GM21526 (cell line): ENCODE measurements at regions not wholly inside any gene's neighbourhood (a gene's known extent, or its start where the extent isn't known, plus 50 kb on each side); places are given as distances from the start of the nearest gene placed in this dataset.

Experiments used
- ATAC-seq: cut with Tn5 transposase; IDR thresholded peaks from one replicate; pipeline ENCODE4 v1.9.1; 2021; ENCODE audit warnings: moderate library complexity; ENCODE audit not compliant: unreplicated experiment, low FRiP score

DNA sequence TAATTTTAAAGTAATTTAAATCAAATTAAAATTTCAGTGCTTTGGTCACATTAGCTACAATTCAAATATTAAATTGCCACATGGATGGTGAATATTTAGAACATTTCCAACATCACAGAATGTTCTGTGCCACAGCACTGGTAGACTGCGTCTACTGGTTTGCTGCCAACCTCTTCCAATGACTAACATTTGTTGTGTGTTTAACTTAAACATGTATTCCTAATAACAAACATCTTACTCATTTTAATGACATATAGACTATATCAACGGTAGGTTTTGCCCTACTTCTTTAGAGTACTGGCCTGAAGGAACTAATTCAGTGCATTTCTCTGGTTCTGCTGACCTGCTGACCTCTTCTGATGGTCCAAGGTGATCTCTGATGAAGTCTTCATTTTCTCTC, 157.6 kb downstream of the DCK start:
- no peak for ATAC-seq

DNA sequence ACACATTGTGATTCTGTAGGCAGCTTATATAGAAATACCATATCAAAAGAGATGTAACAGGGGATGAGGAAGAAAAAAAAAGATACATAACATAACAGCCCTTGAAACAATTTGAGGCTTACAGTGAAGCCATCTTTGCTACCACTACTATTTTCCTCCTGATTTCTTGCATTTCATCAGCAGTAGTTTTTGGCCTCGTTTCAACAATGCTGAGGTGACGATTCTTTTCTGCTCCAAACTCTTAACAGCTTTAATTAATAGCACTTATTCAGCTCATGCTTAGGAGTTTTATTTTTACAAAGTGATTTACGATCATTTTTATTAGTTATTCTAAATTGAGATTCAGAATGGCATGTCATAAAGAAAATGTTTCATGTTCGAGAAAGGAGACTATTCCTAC, 163.2 kb downstream of the DCK start:
- ATAC-seq: no peak

DNA sequence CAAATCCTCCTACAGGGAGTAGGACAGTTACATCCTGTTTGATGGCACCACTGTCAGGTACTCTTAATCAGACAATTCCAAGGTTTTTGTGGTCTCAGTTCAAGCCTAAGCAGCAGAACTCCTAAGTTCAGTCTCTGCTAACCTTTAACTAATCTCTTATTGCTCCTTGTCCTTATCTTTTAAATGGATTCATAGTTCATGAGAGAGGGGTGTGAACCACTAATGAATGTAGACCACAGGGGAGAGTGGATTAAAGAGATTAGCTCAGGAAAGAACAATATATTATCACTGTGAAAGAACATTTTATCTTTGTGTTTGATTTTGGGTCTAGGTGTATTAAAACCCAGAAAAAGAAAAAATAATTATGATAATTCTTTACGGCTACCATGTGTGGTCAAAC, 168.9 kb downstream of the DCK start:
- ATAC-seq: no peak

DNA sequence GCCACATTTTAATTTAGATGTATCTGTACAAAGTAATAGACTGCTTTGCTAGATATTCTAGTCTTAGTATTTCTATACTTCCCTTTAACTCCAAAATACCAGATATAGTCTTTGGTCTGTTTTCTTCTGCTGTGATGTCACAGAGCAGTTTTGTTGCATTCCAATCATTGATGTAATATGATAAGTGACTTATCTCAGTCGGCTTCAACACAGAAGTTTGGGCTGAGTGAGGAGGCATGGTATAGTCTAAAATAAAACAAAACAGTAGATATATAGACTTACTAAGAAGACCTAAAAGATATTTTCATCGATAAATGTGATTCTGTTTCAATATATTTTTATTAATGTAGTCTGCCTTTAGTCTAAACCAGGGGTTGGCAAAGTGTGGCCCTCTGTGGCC, 169.9 kb downstream of the DCK start:
- ATAC-seq: no peak

DNA sequence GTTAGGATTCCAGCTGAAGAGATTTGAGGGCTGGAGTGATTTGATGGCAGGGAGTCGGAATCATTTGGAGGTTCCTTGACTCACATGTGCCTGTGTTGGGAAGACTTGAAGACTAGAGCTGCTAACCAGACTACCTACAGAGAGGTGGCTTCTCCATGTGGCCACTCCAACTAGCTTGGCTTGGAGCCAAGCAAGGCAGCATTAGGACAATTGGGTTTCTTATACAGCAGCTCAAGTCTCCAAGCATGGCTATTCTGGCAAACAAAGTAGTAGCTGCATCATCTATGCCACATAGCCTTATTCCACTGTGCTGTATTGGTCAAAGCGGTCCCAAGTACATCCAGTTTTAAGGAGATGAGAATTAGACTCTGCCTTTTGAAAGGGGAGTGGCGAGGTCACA, 171.7 kb upstream of the SLC4A4 start:
- ATAC-seq: no peak

DNA sequence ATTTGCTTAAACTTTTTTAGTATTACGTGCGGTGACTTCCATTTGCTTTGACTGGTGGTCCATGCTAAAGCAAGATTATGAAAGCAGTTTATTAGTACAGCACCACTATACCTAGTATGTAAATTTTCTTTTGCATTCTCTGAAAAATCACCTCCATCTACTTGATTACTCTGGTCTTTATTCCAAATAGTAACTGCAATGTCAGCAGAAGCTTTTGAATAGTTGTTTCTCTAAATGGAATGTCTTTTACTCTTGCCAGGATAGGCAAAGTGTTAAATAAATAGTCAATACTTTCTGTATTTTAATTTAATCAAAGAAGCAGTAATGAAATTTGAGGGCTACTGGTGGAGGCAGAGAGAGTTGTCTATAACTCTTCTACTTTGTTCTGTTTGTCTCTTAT, 167.2 kb upstream of the SLC4A4 start:
- ATAC-seq: no peak

DNA sequence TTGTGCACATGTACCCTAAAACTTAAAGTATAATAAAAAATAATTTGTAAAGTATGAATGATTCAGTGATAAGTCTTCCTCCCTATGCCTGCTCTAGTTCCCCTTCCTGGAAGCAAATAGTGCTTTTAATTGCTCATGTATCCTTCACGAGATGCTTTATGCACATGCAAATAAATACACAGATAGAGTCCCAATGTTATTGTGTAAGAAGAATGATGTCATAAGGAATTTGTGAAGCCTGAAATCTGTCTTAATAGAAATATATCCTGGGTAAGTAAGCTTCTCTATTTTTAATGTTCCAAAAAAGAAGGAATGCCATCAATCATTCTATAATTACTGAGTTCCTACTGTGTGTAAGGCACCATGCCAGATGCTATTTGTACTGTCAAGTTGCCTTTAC, 157.5 kb upstream of the SLC4A4 start:
- no peak for ATAC-seq

DNA sequence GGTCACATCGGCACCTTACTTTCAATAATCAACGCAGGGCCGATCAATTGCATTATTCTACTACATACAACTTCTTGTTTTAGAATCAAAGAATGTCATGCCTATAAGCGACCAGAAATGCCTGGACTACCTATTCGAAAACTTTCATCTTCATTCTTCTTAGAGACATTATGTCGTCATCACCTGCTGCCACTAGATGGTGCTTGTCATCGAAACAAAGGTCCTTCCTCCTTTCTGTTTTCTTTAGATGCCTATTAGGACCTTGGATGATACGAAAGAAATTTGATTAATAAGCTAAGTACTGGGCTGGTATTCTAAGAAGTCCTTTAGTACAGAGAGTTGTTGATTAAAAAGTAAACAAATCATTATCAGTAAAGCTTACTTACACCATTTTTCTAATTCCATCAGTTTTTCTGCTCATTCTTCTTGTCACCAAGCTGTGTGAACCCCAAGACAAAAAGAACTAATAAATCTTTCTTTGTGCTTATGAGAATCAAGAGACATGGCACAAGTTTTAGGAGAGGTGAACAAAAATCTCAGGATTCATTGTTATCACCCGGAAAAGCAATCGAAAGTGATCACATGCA, 154.5 kb upstream of the SLC4A4 start:
- peak; percentile 83 for ATAC-seq

DNA sequence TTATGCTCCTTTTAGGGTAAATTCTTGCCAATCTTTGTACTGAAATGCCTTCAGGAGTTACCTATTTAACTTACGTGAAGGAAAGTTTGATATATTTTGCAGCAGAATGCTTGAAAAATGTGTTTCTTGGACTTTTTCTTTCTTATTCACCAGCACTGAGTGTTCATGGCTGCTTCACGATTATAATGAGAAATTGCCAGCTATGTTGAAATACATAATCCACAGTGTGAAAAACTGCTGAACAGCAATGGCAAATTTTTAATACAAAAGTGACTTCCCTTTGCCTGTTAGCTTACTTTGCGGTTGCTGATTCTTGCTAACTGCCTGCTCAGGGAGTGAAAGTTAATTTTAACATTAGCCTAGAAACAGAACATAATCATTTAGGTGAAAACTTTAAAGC, 153.8 kb upstream of the SLC4A4 start:
- ATAC-seq: no peak

DNA sequence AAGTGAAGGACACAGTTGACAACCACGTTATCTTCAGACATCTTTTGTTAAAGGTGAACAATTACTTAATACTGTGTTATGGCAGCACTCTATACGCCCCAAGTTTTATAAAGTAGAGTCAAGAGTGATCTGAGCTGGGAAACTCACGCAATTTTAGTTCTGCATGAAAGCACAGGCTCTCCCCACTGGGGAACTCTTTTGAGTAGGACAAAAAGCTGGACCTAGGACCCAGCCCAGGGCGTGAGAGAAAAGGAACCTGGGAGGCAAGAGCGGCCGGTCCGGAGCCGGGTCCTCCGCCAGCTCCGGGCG, 152.6 kb upstream of the SLC4A4 start:
- no peak for ATAC-seq

DNA sequence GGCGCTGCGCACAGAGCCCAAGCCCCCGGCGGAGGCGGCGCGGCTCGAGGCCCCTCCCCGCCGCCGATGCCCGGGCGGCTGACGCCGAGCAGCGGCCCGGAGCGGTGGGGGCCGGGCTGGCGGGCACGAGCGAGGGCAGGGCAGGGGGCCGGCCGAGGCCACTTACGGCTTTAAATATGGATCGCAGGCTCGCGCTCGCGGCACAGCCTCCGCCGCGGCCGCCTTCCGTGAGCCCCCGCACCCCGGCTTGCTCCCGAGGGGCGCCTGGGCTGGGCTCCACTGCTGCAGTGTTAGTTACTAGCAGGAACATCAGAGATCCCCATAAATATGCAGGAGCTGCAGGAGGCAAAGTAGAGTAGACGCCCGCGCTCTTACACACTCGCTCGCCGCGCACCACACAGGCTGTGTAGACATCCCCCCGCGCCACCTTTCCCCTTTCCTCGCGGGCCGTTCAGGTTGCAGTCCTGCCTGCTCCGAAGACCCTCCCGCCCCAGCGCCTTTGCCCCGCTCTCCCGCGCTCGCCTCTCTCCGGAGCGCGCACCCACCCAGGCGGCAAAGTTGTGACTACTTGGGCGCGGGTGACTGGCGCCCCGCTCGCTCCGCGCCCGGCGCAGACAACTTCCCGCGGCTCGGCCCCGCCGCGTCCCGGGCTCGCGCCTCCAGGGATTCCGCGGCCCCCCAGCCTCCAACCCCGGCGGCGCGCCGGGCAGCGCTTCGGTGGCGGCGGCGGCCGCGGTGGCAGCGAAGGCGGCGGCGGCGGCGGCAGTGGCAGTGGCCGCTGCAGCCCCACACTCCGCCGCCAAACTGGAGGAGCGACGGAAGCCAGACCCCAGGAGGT, 152.0 kb upstream of the SLC4A4 start:
- ATAC-seq: no peak

DNA sequence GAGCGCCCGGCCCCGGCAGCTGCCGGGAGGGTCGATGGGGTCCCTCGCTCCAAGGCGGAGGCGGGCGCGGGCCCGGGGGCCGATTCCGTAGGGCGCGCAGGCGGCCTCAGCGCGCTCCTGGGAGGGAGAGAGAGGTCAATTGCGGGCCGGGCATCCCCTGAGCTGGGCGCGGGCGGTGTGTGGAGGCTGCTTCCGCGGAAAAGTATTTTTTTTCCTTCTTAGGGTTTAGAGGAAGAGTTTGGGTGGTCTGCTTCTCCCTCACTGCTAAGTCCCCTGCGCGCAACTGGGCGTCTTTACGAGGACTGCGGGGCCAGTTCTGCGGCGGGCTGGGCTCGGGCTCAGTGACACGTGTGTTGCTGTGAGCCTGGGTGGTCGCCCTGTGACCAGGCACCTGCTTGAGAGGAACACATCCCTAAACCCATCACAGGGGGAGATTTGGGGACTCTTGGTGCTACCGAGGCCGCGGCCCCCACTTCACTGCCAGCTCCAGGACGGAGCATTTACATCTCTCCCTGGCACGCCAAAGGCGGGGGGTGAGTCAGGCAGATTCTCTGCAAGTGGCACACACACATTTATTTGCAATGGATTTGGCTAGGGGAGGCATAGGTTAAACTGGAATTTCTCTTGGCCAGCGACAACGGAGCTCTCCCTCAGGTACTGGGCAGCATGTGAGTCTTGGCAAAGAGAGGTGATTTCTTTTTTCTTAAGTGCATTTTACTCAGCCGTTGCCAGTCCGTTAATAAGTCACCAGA, 151.2 kb upstream of the SLC4A4 start:
- no peak for ATAC-seq

DNA sequence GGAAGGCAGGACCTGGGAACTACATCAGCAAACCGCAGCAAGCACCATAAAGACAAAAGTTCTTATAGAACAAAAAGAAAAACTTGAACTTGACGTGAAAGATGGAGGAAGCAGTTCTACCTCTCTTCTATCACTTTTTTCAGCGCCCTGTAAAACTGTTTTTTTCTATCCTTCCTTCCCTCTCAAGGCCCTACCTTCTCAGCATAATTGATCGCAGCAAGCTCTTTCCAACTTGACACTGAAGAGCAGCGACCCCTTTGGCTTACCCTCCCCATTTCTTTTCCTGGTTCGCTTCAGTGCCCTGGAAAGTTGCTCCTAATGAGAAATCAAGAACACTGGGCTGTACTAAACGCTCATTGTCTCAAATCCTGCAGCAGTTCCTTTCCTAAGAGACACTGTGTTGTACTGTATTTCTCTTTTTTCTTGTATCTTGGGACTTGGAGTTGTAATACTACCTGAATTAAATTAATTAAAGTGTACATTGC, 150.6 kb upstream of the SLC4A4 start:
- no peak for ATAC-seq

DNA sequence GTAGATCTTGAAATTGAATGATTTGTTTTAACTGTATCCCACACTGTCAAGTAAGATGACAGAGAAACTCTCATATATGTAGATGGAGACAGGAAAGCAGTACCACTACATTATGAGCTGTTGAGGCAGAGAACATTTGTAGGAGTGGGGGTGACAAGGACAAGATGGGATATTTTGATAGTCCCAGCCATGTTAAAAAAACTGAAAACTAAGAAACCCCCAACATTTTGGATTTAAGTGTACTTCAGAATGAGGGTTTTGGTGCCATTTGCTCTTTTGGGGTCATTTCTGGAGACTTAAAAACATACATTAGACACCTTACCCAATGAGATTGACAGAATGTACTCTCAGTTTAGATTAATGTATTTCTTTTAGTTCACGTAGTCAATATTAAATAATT, 149.9 kb upstream of the SLC4A4 start:
- no peak for ATAC-seq

DNA sequence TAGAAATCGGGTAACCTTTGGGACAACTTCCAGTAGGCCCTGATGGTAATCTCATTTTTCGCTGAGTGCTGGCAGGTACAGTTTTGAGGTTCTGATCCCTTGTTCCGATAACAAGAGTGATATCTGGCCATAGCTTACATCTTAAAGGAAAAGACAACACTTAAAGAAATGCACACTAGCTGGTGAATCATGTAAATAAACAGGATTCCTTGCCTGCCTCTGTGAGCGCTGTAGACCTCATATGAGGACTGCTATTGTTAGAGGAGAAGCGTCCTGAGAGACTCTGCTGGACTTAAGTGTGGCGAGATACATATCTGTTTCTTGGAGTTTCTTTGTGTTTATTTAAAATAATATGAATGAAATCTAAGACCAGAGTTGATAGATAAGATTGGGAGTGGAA, 149.3 kb upstream of the SLC4A4 start:
- no peak for ATAC-seq

DNA sequence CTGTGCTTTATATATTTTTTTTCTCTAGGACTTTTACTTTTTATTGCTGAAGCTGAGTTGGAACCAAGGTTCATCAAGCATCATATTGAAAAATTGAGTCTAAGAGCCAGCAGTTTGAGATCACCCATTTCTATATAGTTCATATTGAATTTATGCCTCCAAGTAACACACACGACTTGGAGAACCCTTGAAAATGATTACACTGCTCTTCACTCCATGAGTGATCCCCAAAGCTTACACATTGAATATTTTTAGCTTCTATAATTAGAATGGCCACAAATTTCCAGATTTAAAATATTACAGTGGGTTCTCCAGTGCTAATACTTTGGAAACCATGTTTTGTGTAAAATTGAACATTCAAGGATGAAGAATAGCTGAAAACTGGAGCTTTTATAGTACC, 144.4 kb upstream of the SLC4A4 start:
- no peak for ATAC-seq

DNA sequence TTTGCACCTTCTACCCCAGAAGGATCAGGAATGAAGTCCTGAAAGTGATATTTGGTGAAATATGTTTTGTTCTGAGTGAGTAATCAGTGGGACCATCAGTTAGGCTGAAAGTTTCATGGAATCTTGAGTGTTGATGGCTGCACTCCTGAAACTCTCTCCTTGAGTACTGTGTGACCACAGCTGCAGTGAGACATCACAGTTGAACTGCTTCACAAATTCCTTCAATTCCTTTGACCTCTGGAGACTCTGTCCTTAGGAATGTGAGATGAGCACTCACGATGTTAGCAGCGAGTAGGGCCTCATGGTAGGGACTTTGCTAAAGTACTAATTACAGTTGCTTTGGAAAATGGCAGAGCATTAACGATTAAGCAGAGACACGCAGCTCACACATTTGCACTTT, 142.9 kb upstream of the SLC4A4 start:
- no peak for ATAC-seq

DNA sequence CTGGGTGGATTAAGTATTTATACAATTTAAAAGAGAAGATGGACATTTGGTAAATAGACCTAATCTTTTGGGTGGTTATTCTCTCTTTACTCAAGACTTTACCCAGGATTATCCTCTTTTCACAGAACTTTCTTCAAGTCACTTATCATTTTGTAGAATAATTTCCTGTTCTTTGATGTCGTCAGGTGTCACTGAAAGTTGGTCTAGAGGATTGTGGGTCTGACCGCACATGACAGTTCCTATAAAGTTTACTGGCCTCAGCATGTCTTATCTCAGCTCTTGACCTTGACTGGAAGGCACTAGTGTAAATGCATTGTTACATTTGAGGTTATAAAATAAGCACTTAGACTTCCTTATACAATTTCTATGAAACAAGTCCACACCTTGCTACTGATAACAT, 139.9 kb upstream of the SLC4A4 start:
- ATAC-seq: no peak

DNA sequence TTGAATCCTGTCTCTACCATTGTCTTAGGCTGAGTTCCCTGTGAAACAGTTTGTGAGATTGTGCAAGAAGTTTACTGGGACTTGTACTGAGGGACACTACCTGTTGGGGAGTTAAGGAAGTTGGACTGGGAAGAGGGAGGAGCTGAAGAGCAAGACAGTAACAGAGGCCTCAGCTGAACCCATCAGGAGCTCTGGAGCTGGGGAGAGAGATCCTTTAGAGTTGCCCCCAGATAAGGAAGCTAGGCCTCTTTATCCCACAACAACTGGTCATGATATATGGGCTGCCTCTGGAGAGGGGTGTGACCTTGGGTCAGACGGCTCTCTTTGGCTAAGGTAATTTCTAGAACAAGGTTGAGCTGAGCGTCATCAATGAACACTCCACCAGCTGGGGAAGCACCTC, 137.8 kb upstream of the SLC4A4 start:
- no peak for ATAC-seq

DNA sequence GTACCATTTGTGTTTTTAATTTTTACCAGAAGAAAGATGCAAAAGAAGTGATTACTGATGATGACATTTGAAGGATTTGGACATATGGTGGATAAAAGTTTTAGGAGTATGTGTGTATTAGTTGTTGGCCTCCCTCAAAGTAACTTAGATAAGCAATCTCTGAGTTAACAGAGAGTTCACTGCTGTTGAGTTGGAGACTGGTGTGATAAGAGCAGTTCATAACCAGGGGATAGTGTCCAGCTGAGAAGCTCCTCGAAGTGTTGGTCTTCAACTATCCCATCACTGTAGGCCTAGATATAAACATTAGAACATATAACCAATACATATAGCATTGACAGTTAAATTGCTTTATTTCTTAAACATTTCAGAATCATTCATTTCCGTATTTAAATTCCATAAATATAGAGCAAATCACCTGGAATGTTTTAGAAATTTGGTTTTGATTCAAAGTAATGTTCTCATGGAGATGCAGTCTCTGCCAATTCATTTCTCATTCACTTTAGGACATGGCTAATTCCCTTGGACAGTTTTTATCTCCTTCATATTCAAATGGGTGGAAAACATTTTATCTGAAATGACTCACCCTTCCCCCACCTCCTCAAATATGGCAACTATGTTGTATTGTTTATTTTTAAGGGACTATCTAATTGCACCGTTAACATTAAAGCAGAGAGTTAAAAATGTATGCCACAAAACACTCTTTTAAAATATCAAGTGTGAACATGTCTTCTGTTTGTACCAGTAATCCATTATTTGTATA, 136.8 kb upstream of the SLC4A4 start:
- ATAC-seq: no peak

DNA sequence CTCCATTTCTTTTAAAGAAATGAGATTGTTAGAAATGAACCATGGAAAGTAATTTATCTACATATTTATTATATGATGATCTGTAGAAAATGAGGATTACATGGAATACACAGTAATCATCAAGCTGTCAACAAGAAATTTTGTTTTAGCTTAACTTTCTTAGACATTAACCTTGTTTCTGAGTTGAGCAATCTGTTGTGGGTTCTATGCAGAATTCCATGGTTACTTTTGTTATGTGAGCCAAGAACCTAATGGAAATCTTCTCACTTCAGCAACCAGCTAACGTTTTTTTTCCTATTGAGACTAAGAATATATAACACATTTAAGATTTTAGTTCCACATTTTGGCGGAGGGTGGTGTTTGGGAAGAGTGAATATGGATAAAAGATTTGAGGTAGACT, 136.1 kb upstream of the SLC4A4 start:
- ATAC-seq: no peak
